ENCODE measurements at regions not wholly inside any gene's neighbourhood (a gene's known extent, or its start where the extent isn't known, plus 50 kb on each side); places are given as distances from the start of the nearest gene placed in this dataset.

DNA sequence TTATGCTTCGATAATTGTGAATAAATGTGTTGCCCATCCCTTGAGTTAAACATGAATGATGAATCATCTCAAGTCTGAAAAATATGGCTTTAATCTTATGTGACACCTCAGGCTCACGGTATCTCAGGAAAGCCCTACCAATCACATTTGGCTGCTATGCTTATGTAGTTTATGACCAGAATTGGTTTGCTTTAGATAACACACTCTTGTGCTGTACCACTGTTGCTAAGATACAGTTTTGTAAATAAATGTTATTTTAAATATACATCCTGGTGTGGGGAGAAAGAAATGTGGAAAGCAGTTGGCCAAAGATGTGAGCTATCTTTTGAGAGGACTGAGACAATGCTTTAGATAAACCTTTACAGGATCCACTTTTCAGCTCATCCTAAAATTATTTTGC, 63.2 kb downstream of the NPY1R start:
- no peak for TF ChIP-seq SRF (IDR thresholded peaks at IDR 0.05; ENCODE audit: low read depth)
- no peak for TF ChIP-seq CTCF (IDR thresholded peaks at IDR 0.05 in 2 of 3, conservative IDR thresholded peaks at IDR 0.05 in 1 of 3; ENCODE audit: borderline replicate concordance in 1 of 3, insufficient read depth in 1 of 3, low read depth in 2 of 3, low read length in 2 of 3)
- TF ChIP-seq, protein P1, sequence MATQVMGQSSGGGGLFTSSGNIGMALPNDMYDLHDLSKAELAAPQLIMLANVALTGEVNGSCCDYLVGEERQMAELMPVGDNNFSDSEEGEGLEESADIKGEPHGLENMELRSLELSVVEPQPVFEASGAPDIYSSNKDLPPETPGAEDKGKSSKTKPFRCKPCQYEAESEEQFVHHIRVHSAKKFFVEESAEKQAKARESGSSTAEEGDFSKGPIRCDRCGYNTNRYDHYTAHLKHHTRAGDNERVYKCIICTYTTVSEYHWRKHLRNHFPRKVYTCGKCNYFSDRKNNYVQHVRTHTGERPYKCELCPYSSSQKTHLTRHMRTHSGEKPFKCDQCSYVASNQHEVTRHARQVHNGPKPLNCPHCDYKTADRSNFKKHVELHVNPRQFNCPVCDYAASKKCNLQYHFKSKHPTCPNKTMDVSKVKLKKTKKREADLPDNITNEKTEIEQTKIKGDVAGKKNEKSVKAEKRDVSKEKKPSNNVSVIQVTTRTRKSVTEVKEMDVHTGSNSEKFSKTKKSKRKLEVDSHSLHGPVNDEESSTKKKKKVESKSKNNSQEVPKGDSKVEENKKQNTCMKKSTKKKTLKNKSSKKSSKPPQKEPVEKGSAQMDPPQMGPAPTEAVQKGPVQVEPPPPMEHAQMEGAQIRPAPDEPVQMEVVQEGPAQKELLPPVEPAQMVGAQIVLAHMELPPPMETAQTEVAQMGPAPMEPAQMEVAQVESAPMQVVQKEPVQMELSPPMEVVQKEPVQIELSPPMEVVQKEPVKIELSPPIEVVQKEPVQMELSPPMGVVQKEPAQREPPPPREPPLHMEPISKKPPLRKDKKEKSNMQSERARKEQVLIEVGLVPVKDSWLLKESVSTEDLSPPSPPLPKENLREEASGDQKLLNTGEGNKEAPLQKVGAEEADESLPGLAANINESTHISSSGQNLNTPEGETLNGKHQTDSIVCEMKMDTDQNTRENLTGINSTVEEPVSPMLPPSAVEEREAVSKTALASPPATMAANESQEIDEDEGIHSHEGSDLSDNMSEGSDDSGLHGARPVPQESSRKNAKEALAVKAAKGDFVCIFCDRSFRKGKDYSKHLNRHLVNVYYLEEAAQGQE (IDR thresholded peaks at IDR 0.05; ENCODE audit: low read depth): no peak
- no peak for TF ChIP-seq JUND (IDR thresholded peaks at IDR 0.05)
- no peak for TF ChIP-seq EZH2 (IDR thresholded peaks at IDR 0.05)
- no peak for TF ChIP-seq EGR1 (IDR thresholded peaks at IDR 0.05; ENCODE audit: low read depth)
- TF ChIP-seq, protein P2, sequence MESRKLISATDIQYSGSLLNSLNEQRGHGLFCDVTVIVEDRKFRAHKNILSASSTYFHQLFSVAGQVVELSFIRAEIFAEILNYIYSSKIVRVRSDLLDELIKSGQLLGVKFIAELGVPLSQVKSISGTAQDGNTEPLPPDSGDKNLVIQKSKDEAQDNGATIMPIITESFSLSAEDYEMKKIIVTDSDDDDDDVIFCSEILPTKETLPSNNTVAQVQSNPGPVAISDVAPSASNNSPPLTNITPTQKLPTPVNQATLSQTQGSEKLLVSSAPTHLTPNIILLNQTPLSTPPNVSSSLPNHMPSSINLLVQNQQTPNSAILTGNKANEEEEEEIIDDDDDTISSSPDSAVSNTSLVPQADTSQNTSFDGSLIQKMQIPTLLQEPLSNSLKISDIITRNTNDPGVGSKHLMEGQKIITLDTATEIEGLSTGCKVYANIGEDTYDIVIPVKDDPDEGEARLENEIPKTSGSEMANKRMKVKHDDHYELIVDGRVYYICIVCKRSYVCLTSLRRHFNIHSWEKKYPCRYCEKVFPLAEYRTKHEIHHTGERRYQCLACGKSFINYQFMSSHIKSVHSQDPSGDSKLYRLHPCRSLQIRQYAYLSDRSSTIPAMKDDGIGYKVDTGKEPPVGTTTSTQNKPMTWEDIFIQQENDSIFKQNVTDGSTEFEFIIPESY (IDR thresholded peaks at IDR 0.05; ENCODE audit: extremely low read depth, insufficient replicate concordance, low read length): no peak

All from HCT116 (cell line).